H1 (cell line): ENCODE measurements at regions not wholly inside any gene's neighbourhood (a gene's known extent, or its start where the extent isn't known, plus 50 kb on each side); places are given as distances from the start of the nearest gene placed in this dataset.

Source experiments
- CTCF ChIA-PET: fragments of 300-600 bp; sonication (Branson Sonifier 250); formaldehyde crosslinking; loops from one replicate; lab custom pipeline; 2021; ENCODE audit not compliant: partially characterized antibody; lab: Charles Lee
- POLR2A ChIA-PET: fragments of 300-600 bp; sonication (Branson Sonifier 250); formaldehyde crosslinking; loops from one replicate; lab custom pipeline; 2021; ENCODE audit warnings: inconsistent platforms; ENCODE audit not compliant: partially characterized antibody; lab: Charles Lee
- DNase-seq, 2 experiments: peaks; one replicate each; pipeline versions ENCODE4 v3.0.0 to v3.0.0-alpha.2; 2010 to 2022; ENCODE audit warnings: low spot score in 2 of 2, low read depth in 1 of 2, mixed read lengths in 1 of 2
- FAIRE-seq: peaks from 2 replicates; lab custom pipeline; 2011; peaks lifted over from hg19 to GRCh38; lab: Jason Lieb, UNC
- H2AFZ ChIP-seq: 2 replicates; pipeline ENCODE4 v1.8.1; 2012; ENCODE audit warnings: low read length, inconsistent platforms
- H2AK5ac ChIP-seq: 2 replicates; pipeline ENCODE4 v1.6.1; 2013; ENCODE audit warnings: low read depth, low read length
- H2BK120ac ChIP-seq: replicated peaks from 2 replicates; pipeline ENCODE3; 2013; ENCODE audit warnings: low read depth, low read length, inconsistent platforms
- H2BK12ac ChIP-seq: 2 replicates; pipeline ENCODE4 v1.6.1; 2013; ENCODE audit warnings: low read depth, low read length
- H2BK15ac ChIP-seq: 2 replicates; pipeline ENCODE4 v1.6.1; 2013; ENCODE audit warnings: low read length
- H2BK20ac ChIP-seq: 2 replicates; pipeline ENCODE4 v1.6.1; 2013; ENCODE audit warnings: low read length
- H2BK5ac ChIP-seq: 2 replicates; pipeline ENCODE4 v1.6.1; 2013; ENCODE audit warnings: low read depth, low read length
- H3K14ac ChIP-seq: 2 replicates; pipeline ENCODE4 v1.6.1; 2013; ENCODE audit warnings: inconsistent platforms; ENCODE audit not compliant: insufficient read length
- H3K18ac ChIP-seq: 2 replicates; pipeline ENCODE4 v1.6.1; 2013; ENCODE audit warnings: low read length; ENCODE audit errors: extremely low read depth
- H3K23ac ChIP-seq: 2 replicates; pipeline ENCODE4 v1.6.1; 2013; ENCODE audit warnings: inconsistent platforms; ENCODE audit not compliant: insufficient read length
- H3K23me2 ChIP-seq: 2 replicates; pipeline ENCODE4 v1.6.1; 2013; ENCODE audit warnings: low read depth, low read length
- H3K27ac ChIP-seq: 2 replicates; pipeline ENCODE4 v1.6.1; 2011; ENCODE audit warnings: low read depth, low read length, inconsistent platforms
- H3K27me3 ChIP-seq, 4 experiments: replicated peaks in 1 of 4; 1 replicate in 1 of 4; 2 replicates in 3 of 4; pipeline versions ENCODE4 v1.6.1 to v1.8.1; 2011 to 2013; ENCODE audit warnings: low read length in 3 of 4, mild to moderate bottlenecking in 3 of 4, inconsistent platforms in 2 of 4, mixed read lengths in 2 of 4, moderate library complexity in 1 of 4; ENCODE audit not compliant: control insufficient read depth in 3 of 4, insufficient read depth in 3 of 4; ENCODE audit errors: extremely low read depth in 1 of 4
- H3K36me3 ChIP-seq, 4 experiments: 2 replicates each; pipeline versions ENCODE4 v1.6.1 to v1.8.1; 2011 to 2013; ENCODE audit warnings: mild to moderate bottlenecking in 4 of 4, low read length in 3 of 4, moderate library complexity in 2 of 4, control low read depth in 1 of 4, inconsistent platforms in 1 of 4; ENCODE audit not compliant: insufficient read depth in 4 of 4, control insufficient read depth in 2 of 4
- H3K4ac ChIP-seq: replicated peaks from 2 replicates; pipeline ENCODE3; 2013; ENCODE audit warnings: low read length, low read depth, mixed read lengths, inconsistent platforms; ENCODE audit not compliant: insufficient read length
- H3K4me1 ChIP-seq, 4 experiments: replicated peaks in 1 of 4; 1 replicate in 1 of 4; 2 replicates in 3 of 4; pipeline versions ENCODE4 v1.6.1 to v1.8.1; 2011 to 2013; ENCODE audit warnings: low read length in 3 of 4, inconsistent platforms in 2 of 4, mixed read lengths in 1 of 4; ENCODE audit not compliant: insufficient read depth in 4 of 4, control insufficient read depth in 3 of 4
- H3K4me2 ChIP-seq, 2 experiments: 2 replicates each; pipeline versions ENCODE4 v1.6.1 to v1.8.1; 2011 to 2013; ENCODE audit warnings: low read depth in 2 of 2, low read length in 2 of 2, control low read depth in 1 of 2, inconsistent platforms in 1 of 2, mild to moderate bottlenecking in 1 of 2; ENCODE audit not compliant: insufficient read depth in 1 of 2
- H3K4me3 ChIP-seq, 4 experiments: fragments of 200-600, 300-600 bp in 1 of 4; sonication (generic), shearing (Covaris generic), sonication (Bioruptor Twin) in 1 of 4; 2 replicates each; pipeline versions ENCODE4 v1.5.1 to v1.8.1; 2011 to 2016; ENCODE audit warnings: low read length in 4 of 4, low read depth in 3 of 4, control low read depth in 2 of 4, inconsistent platforms in 2 of 4, mild to moderate bottlenecking in 2 of 4, mixed read lengths in 1 of 4, moderate library complexity in 1 of 4; ENCODE audit not compliant: insufficient read depth in 2 of 4; ENCODE audit errors: extremely low read depth in 1 of 4
- H3K56ac ChIP-seq: replicated peaks from 2 replicates; pipeline ENCODE3; 2013; ENCODE audit warnings: low read depth, mild to moderate bottlenecking, mixed read lengths, low read length, inconsistent platforms; ENCODE audit not compliant: insufficient read length
- H3K79me1 ChIP-seq: 2 replicates; pipeline ENCODE4 v1.6.1; 2013; ENCODE audit warnings: low read depth, low read length, control low read depth
- H3K79me2 ChIP-seq, 2 experiments: 2 replicates each; pipeline versions ENCODE4 v1.6.1 to v1.8.1; 2012 to 2013; ENCODE audit warnings: low read length in 2 of 2, mild to moderate bottlenecking in 2 of 2, inconsistent platforms in 1 of 2; ENCODE audit not compliant: insufficient read depth in 2 of 2, control insufficient read depth in 1 of 2
- H3K9ac ChIP-seq, 4 experiments: replicated peaks in 1 of 4; 1 replicate in 1 of 4; 2 replicates in 3 of 4; pipeline versions ENCODE4 v1.6.1 to v1.8.1; 2011 to 2013; ENCODE audit warnings: low read depth in 3 of 4, low read length in 3 of 4, control low read depth in 2 of 4, mild to moderate bottlenecking in 2 of 4, moderate library complexity in 2 of 4, inconsistent platforms in 1 of 4; ENCODE audit errors: extremely low read depth in 1 of 4
- H3K9me3 ChIP-seq, 2 experiments: 2 replicates each; pipeline versions ENCODE4 v1.6.1 to v1.8.1; 2012 to 2013; ENCODE audit warnings: mild to moderate bottlenecking in 2 of 2, moderate library complexity in 2 of 2, control low read depth in 1 of 2, inconsistent platforms in 1 of 2, low read depth in 1 of 2, low read length in 1 of 2, mixed read lengths in 1 of 2; ENCODE audit not compliant: insufficient read depth in 2 of 2
- H4K20me1 ChIP-seq, 2 experiments: replicated peaks in 1 of 2; 2 replicates each; pipeline versions ENCODE3 to v1.8.1; 2011 to 2013; ENCODE audit warnings: inconsistent platforms in 2 of 2, low read length in 2 of 2, mild to moderate bottlenecking in 1 of 2; ENCODE audit not compliant: insufficient read depth in 2 of 2, control insufficient read depth in 1 of 2
- H4K5ac ChIP-seq: 2 replicates; pipeline ENCODE4 v1.6.1; 2013; ENCODE audit warnings: low read length, low read depth, mixed read lengths, inconsistent platforms; ENCODE audit not compliant: insufficient read length
- H4K8ac ChIP-seq: 2 replicates; pipeline ENCODE4 v1.8.0; 2013; ENCODE audit warnings: mild to moderate bottlenecking, moderate library complexity, low read length, inconsistent platforms; ENCODE audit not compliant: insufficient read depth; ENCODE audit errors: extremely low read depth
- H4K91ac ChIP-seq: replicated peaks from 2 replicates; pipeline ENCODE3; 2013; ENCODE audit warnings: low read length, mixed read lengths, inconsistent platforms; ENCODE audit not compliant: insufficient read length
- CHD1 ChIP-seq: IDR thresholded peaks from 2 replicates; pipeline ENCODE4 v1.6.1; 2012; ENCODE audit warnings: low read depth, low read length, improper control_type of control experiment
- CHD2 ChIP-seq: IDR thresholded peaks from 2 replicates; pipeline ENCODE4 v1.6.1; 2012; ENCODE audit warnings: low read length, improper control_type of control experiment
- EZH2 ChIP-seq: fragments of 200-600 bp; sonication (generic); IDR thresholded peaks from 2 replicates; pipeline ENCODE4 v1.7.1; 2012; ENCODE audit warnings: low read depth, mild to moderate bottlenecking, moderate library complexity, low read length, inconsistent platforms; ENCODE audit not compliant: severe bottlenecking
- GABPA ChIP-seq: IDR thresholded peaks from 2 replicates; pipeline ENCODE4 v1.6.1; 2011; ENCODE audit warnings: mild to moderate bottlenecking, low read length, moderate library complexity, borderline replicate concordance; ENCODE audit not compliant: insufficient read depth
- KDM5A ChIP-seq: fragments of 200-600 bp; IDR thresholded peaks from 2 replicates; pipeline ENCODE4 v1.7.1; 2012; ENCODE audit warnings: mild to moderate bottlenecking, low read length, inconsistent platforms, mixed read lengths
- POLR2A ChIP-seq, 2 experiments: IDR thresholded peaks; 1 replicate in 1 of 2; 2 replicates in 1 of 2; pipeline ENCODE4 v1.6.1; 2011; ENCODE audit warnings: low read depth in 2 of 2, low read length in 2 of 2, mild to moderate bottlenecking in 2 of 2; ENCODE audit errors: control extremely low read depth in 1 of 2
- POLR2AphosphoS5 ChIP-seq: IDR thresholded peaks from 2 replicates; pipeline ENCODE4 v1.6.1; 2011; ENCODE audit warnings: low read depth, low read length
- RAD21 ChIP-seq, 2 experiments: IDR thresholded peaks in 1 of 2; conservative IDR thresholded peaks in 1 of 2; 2 replicates each; pipeline ENCODE4 v1.6.1; 2011; ENCODE audit warnings: low read depth in 2 of 2, low read length in 2 of 2, improper control_type of control experiment in 1 of 2, inconsistent platforms in 1 of 2, mild to moderate bottlenecking in 1 of 2, moderate library complexity in 1 of 2
- RBBP5 ChIP-seq: IDR thresholded peaks from 2 replicates; pipeline ENCODE4 v1.7.1; 2012; ENCODE audit warnings: low read depth, mild to moderate bottlenecking, inconsistent platforms, low read length, moderate library complexity, borderline replicate concordance
- RNF2 ChIP-seq: fragments of 200-900, 300-1000 bp; sonication (generic); IDR thresholded peaks from 2 replicates; pipeline ENCODE4 v1.7.1; 2016; ENCODE audit warnings: borderline replicate concordance, low read depth, mild to moderate bottlenecking, antibody characterized with exemption, low read length; ENCODE audit not compliant: poor library complexity, severe bottlenecking; ENCODE audit errors: missing control alignments
- SIN3A ChIP-seq, 2 experiments: IDR thresholded peaks in 1 of 2; conservative IDR thresholded peaks in 1 of 2; 2 replicates each; pipeline ENCODE4 v1.6.1; 2011 to 2012; ENCODE audit warnings: low read length in 2 of 2, improper control_type of control experiment in 1 of 2, low read depth in 1 of 2, mild to moderate bottlenecking in 1 of 2
- SIRT6 ChIP-seq: IDR thresholded peaks from one replicate; pipeline ENCODE4 v1.7.1; 2012; ENCODE audit warnings: low read length, inconsistent platforms
- TAF1 ChIP-seq: IDR thresholded peaks from 2 replicates; pipeline ENCODE4 v1.6.1; 2011; ENCODE audit warnings: mild to moderate bottlenecking, low read depth, low read length
- TCF12 ChIP-seq: IDR thresholded peaks from 2 replicates; pipeline ENCODE4 v1.6.1; 2011; ENCODE audit warnings: low read depth, mild to moderate bottlenecking, low read length
- TEAD4 ChIP-seq: IDR thresholded peaks from 2 replicates; pipeline ENCODE4 v1.6.1; 2012; ENCODE audit warnings: low read depth, low read length, inconsistent platforms, mixed read lengths

- H3K18ac ChIP-seq: no peak overlapping the region
- no peak overlapping the region for H2BK15ac ChIP-seq
- H2AK5ac ChIP-seq: no peak overlapping the region
- FAIRE-seq (no peak), DNase-seq (no peak)
- no peaks in the 10 kb centered on the region for H4K20me1 ChIP-seq
- H3K14ac ChIP-seq: no peak overlapping the region
- H3K9me3 ChIP-seq: no peaks in the 10 kb centered on the region
- H3K4me3 ChIP-seq: no peak overlapping the region
- TF ChIP-seq CHD2: no peak
- no peak for TF ChIP-seq TAF1
- no peak for TF ChIP-seq TCF12
- no peak for TF ChIP-seq RAD21 (IDR thresholded peaks at IDR 0.05 in 1 of 2, conservative IDR thresholded peaks at IDR 0.05 in 1 of 2; ENCODE audit: low read depth in 2 of 2, low read length in 2 of 2)
- no peak for TF ChIP-seq POLR2AphosphoS5
- TF ChIP-seq POLR2A (IDR thresholded peaks at IDR 0.05; ENCODE audit: control extremely low read depth in 1 of 2, low read depth in 2 of 2, low read length in 2 of 2): no peak
- no peak for TF ChIP-seq TEAD4
- TF ChIP-seq RNF2: no peak
- TF ChIP-seq RBBP5: no peak
- TF ChIP-seq GABPA: no peak
- TF ChIP-seq SIN3A (conservative IDR thresholded peaks at IDR 0.05 in 1 of 2, IDR thresholded peaks at IDR 0.05 in 1 of 2; ENCODE audit: low read depth in 1 of 2, low read length in 2 of 2): no peak
- no peak for TF ChIP-seq EZH2
- TF ChIP-seq SIRT6: no peak
- TF ChIP-seq KDM5A: no peak
- no peak for TF ChIP-seq CHD1
- H3K23me2 ChIP-seq: peaks cover 2% of the 10 kb centered on the region; the same call in 1 of the 2 replicates
- H3K4ac ChIP-seq: no peak overlapping the region
- H2BK5ac ChIP-seq: no peak overlapping the region
- no peak overlapping the region for H4K91ac ChIP-seq
- no peak overlapping the region for H2BK120ac ChIP-seq
- H3K23ac ChIP-seq: no peak overlapping the region
- no peaks in the 10 kb centered on the region for H3K79me2 ChIP-seq
- CTCF ChIA-PET: no interaction called here
- no peaks in the 10 kb centered on the region for H3K79me1 ChIP-seq
- no peak overlapping the region for H2BK20ac ChIP-seq
- no peak overlapping the region for H4K5ac ChIP-seq
- H3K9ac ChIP-seq: no peak overlapping the region
- no peak overlapping the region for H2AFZ ChIP-seq
- H3K36me3 ChIP-seq: no peaks in the 10 kb centered on the region
- H4K8ac ChIP-seq: no peak overlapping the region
- H3K56ac ChIP-seq: no peak overlapping the region
- H3K27ac ChIP-seq: no peak overlapping the region
- H3K4me1 ChIP-seq: peaks cover 0 to 6% (median 2%) of the 10 kb centered on the region in 4 experiments; a peak in 3 of 7 replicates
- H2BK12ac ChIP-seq: peak overlapping the region; percentile 55; the same call in 1 of the 2 replicates
- no peaks in the 10 kb centered on the region for H3K27me3 ChIP-seq
- POLR2A ChIA-PET: interaction anchor here (1.1 to 1.7 kb wide), 2 partner anchors 9 to 11 kb away, joined by 3 to 5 read pairs; no protein-coding TSS in a partner anchor
- H3K4me2 ChIP-seq: no peak overlapping the region
Measured at GRCh38 chr3:115520651-115521245, 102.6 kb upstream of the GAP43 start.
